ENCODE measurements at regions not wholly inside any gene's neighbourhood (a gene's known extent, or its start where the extent isn't known, plus 50 kb on each side); places are given as distances from the start of the nearest gene placed in this dataset.
"Not testable (repeated sequence)": the region's sequence is repeated elsewhere in the genome, so short reads cannot be mapped to it uniquely, and the experiment has no call there.

GRCh38 chr20:16828666-16829305, 80.6 kb downstream of the OTOR start:
- H3K4me1 Mint-ChIP-seq = no peaks in the 10 kb centered on the region
- Histone ChIP-seq H3K27ac (ENCODE audit: low read length) (no peak overlapping the region), H3K9me3 (no peaks in the 10 kb centered on the region), H3K4me3 (ENCODE audit: control insufficient read depth in 1 of 2, extremely low read depth in 1 of 2, low read length in 1 of 2) (no peak overlapping the region), H3K36me3 (ENCODE audit: control insufficient read depth in 2 of 2, extremely low read depth in 1 of 2, insufficient read depth in 1 of 2, low read length in 1 of 2) (no peaks in the 10 kb centered on the region), H3K27me3 (replicated peaks in 1 of 2; ENCODE audit: control insufficient read depth in 2 of 2, extremely low read depth in 1 of 2, insufficient read depth in 2 of 2, low read length in 1 of 2) (peaks cover 0 to 2% of the 10 kb centered on the region in 2 experiments), H3K4me1 (ENCODE audit: control insufficient read depth in 1 of 2, extremely low read depth in 1 of 2, insufficient read depth in 2 of 2, low read length in 2 of 2) (no peaks in the 10 kb centered on the region)
- H3K27ac Mint-ChIP-seq = no peak overlapping the region
- ChIA-PET CTCF (no interaction called here), POLR2A (no interaction called here)
- H3K9me3 Mint-ChIP-seq = peaks cover 0 to 7% (median 0%) of the 10 kb centered on the region in 3 donors
- ATAC-seq (replicated peaks in 1 of 4) = no peak
- no peak for DNase-seq
- H3K36me3 Mint-ChIP-seq = no peaks in the 10 kb centered on the region
- H3K4me3 Mint-ChIP-seq = no peak overlapping the region
- peaks cover 9 to 11% of the 10 kb centered on the region in 2 donors for H3K27me3 Mint-ChIP-seq
- 68% methylated on average over 3 of the region's 4 CpGs for WGBS (ENCODE audit: insufficient coverage)

GRCh38 chr20:16835690-16836089, 87.5 kb downstream of the OTOR start:
- POLR2A ChIA-PET; H3K9me3 ChIP-seq; H3K4me1 ChIP-seq (ENCODE audit: control insufficient read depth in 1 of 2, extremely low read depth in 1 of 2, insufficient read depth in 2 of 2, low read length in 2 of 2); H3K9me3 Mint-ChIP-seq; H3K27ac Mint-ChIP-seq; H3K27me3 ChIP-seq (replicated peaks in 1 of 2; ENCODE audit: control insufficient read depth in 2 of 2, extremely low read depth in 1 of 2, insufficient read depth in 2 of 2, low read length in 1 of 2); H3K27ac ChIP-seq (ENCODE audit: low read length); H3K4me3 Mint-ChIP-seq; H3K4me3 ChIP-seq (ENCODE audit: control insufficient read depth in 1 of 2, extremely low read depth in 1 of 2, low read length in 1 of 2); H3K36me3 Mint-ChIP-seq; H3K36me3 ChIP-seq (ENCODE audit: control insufficient read depth in 2 of 2, extremely low read depth in 1 of 2, insufficient read depth in 1 of 2, low read length in 1 of 2); ATAC-seq (replicated peaks in 1 of 4); DNase-seq; H3K4me1 Mint-ChIP-seq: not testable (repeated sequence)
- CTCF ChIA-PET = interaction anchor here in 1 of 2 donors (1.1 kb wide), 1 partner anchor 14 kb away, joined by 3 read pairs; no protein-coding TSS in a partner anchor
- peaks cover 10 to 14% of the 10 kb centered on the region in 2 donors for H3K27me3 Mint-ChIP-seq

DNA sequence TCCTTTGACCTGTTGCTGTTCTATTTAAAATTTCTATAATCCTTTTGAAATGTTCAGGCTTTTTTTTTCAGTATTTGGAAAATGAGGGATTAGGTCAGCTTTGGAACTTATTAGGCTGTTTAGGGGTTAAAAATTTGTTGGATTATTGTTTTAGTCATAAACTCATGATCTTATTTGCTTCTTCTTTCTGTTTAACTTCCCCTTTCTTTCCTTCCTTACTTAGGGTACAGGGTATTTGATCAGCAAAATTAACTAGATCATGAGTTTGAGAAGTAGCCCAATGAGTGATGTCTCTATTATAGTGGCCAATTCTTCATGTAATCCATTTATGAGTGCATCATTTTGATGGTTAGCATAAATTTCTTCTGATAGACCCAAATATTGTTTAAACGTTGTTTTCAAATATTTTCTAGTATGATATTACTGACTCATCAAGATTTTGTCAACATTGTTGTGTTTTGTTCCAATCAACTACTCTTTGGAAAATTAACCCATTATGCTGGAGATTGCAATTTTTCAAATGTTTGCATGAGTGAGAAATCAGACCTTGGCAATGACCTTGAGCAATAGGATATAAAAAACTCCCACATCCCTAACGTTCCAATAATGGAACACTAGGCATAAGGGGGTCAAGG, 94.4 kb downstream of the OTOR start:
- no peaks in the 10 kb centered on the region for H3K27me3 ChIP-seq (replicated peaks in 1 of 2; ENCODE audit: control insufficient read depth in 2 of 2, extremely low read depth in 1 of 2, insufficient read depth in 2 of 2, low read length in 1 of 2)
- H3K4me3 ChIP-seq (ENCODE audit: control insufficient read depth in 1 of 2, extremely low read depth in 1 of 2, low read length in 1 of 2) = no peak overlapping the region
- ATAC-seq (replicated peaks in 1 of 4) (no peak), DNase-seq (no peak)
- H3K9me3 ChIP-seq = no peaks in the 10 kb centered on the region
- no peak overlapping the region for H3K27ac ChIP-seq (ENCODE audit: low read length)
- no peaks in the 10 kb centered on the region for H3K36me3 Mint-ChIP-seq
- no peaks in the 10 kb centered on the region for H3K4me1 Mint-ChIP-seq
- ChIA-PET CTCF (no interaction called here), POLR2A (no interaction called here)
- H3K27me3 Mint-ChIP-seq = no peaks in the 10 kb centered on the region
- H3K4me1 ChIP-seq (ENCODE audit: control insufficient read depth in 1 of 2, extremely low read depth in 1 of 2, insufficient read depth in 2 of 2, low read length in 2 of 2) = no peaks in the 10 kb centered on the region
- no peak overlapping the region for H3K27ac Mint-ChIP-seq
- H3K9me3 Mint-ChIP-seq = peaks cover 0 to 3% (median 0%) of the 10 kb centered on the region in 3 donors
- H3K4me3 Mint-ChIP-seq = no peak overlapping the region
- WGBS (ENCODE audit: insufficient coverage) = no CpG with 5 or more reads among the region's 2 CpGs
- H3K36me3 ChIP-seq (ENCODE audit: control insufficient read depth in 2 of 2, extremely low read depth in 1 of 2, insufficient read depth in 1 of 2, low read length in 1 of 2) = no peaks in the 10 kb centered on the region

- no CpG with 5 or more reads among the region's 1 CpG for WGBS (ENCODE audit: insufficient coverage)
- Mint-ChIP-seq H3K27me3 (no peaks in the 10 kb centered on the region), H3K27ac (no peak overlapping the region), H3K36me3 (no peaks in the 10 kb centered on the region), H3K4me1 (no peaks in the 10 kb centered on the region), H3K9me3 (peaks cover 0 to 3% (median 0%) of the 10 kb centered on the region in 3 donors), H3K4me3 (no peak overlapping the region)
- Histone ChIP-seq H3K27ac (ENCODE audit: low read length) (no peak overlapping the region), H3K4me3 (ENCODE audit: control insufficient read depth in 1 of 2, extremely low read depth in 1 of 2, low read length in 1 of 2) (no peak overlapping the region), H3K4me1 (ENCODE audit: control insufficient read depth in 1 of 2, extremely low read depth in 1 of 2, insufficient read depth in 2 of 2, low read length in 2 of 2) (no peaks in the 10 kb centered on the region), H3K36me3 (ENCODE audit: control insufficient read depth in 2 of 2, extremely low read depth in 1 of 2, insufficient read depth in 1 of 2, low read length in 1 of 2) (no peaks in the 10 kb centered on the region), H3K27me3 (replicated peaks in 1 of 2; ENCODE audit: control insufficient read depth in 2 of 2, extremely low read depth in 1 of 2, insufficient read depth in 2 of 2, low read length in 1 of 2) (no peaks in the 10 kb centered on the region), H3K9me3 (no peaks in the 10 kb centered on the region)
- no peak for ATAC-seq (replicated peaks in 1 of 4)
- POLR2A ChIA-PET = no interaction called here
- CTCF ChIA-PET = no interaction called here
- no peak for DNase-seq
Observed at GRCh38 chr20:16844406-16844805, 96.2 kb downstream of the OTOR start.

GRCh38 chr20:16846006-16846405, 97.8 kb downstream of the OTOR start:
- Mint-ChIP-seq H3K9me3 (peaks cover 0 to 3% (median 0%) of the 10 kb centered on the region in 3 donors), H3K4me1 (no peaks in the 10 kb centered on the region), H3K27ac (no peak overlapping the region), H3K4me3 (no peak overlapping the region), H3K27me3 (no peaks in the 10 kb centered on the region), H3K36me3 (no peaks in the 10 kb centered on the region)
- no peak for ATAC-seq (replicated peaks in 1 of 4)
- DNase-seq = no peak
- no peaks in the 10 kb centered on the region for H3K27me3 ChIP-seq (replicated peaks in 1 of 2; ENCODE audit: control insufficient read depth in 2 of 2, extremely low read depth in 1 of 2, insufficient read depth in 2 of 2, low read length in 1 of 2)
- H3K36me3 ChIP-seq (ENCODE audit: control insufficient read depth in 2 of 2, extremely low read depth in 1 of 2, insufficient read depth in 1 of 2, low read length in 1 of 2) = no peaks in the 10 kb centered on the region
- ChIA-PET CTCF (interaction anchor here in 1 of 2 donors (0.6 kb wide), 1 partner anchor 1180 kb away, joined by 3 read pairs; no protein-coding TSS in a partner anchor), POLR2A (no interaction called here)
- no peaks in the 10 kb centered on the region for H3K9me3 ChIP-seq
- H3K4me1 ChIP-seq (ENCODE audit: control insufficient read depth in 1 of 2, extremely low read depth in 1 of 2, insufficient read depth in 2 of 2, low read length in 2 of 2) = no peaks in the 10 kb centered on the region
- H3K4me3 ChIP-seq (ENCODE audit: control insufficient read depth in 1 of 2, extremely low read depth in 1 of 2, low read length in 1 of 2) = no peak overlapping the region
- WGBS (ENCODE audit: insufficient coverage) = no CpG with 5 or more reads among the region's 1 CpG
- H3K27ac ChIP-seq (ENCODE audit: low read length) = no peak overlapping the region

GRCh38 chr20:16848061-16848460, 99.9 kb downstream of the OTOR start:
- Histone ChIP-seq H3K4me3 (ENCODE audit: control insufficient read depth in 1 of 2, extremely low read depth in 1 of 2, low read length in 1 of 2) (no peak overlapping the region), H3K4me1 (ENCODE audit: control insufficient read depth in 1 of 2, extremely low read depth in 1 of 2, insufficient read depth in 2 of 2, low read length in 2 of 2) (no peaks in the 10 kb centered on the region), H3K27me3 (replicated peaks in 1 of 2; ENCODE audit: control insufficient read depth in 2 of 2, extremely low read depth in 1 of 2, insufficient read depth in 2 of 2, low read length in 1 of 2) (no peaks in the 10 kb centered on the region), H3K27ac (ENCODE audit: low read length) (no peak overlapping the region), H3K36me3 (ENCODE audit: control insufficient read depth in 2 of 2, extremely low read depth in 1 of 2, insufficient read depth in 1 of 2, low read length in 1 of 2) (no peaks in the 10 kb centered on the region), H3K9me3 (no peaks in the 10 kb centered on the region)
- Mint-ChIP-seq H3K27ac (no peak overlapping the region), H3K27me3 (peaks cover 0 to 2% of the 10 kb centered on the region in 2 donors), H3K4me3 (no peak overlapping the region), H3K4me1 (no peaks in the 10 kb centered on the region), H3K9me3 (peaks cover 0 to 9% (median 5%) of the 10 kb centered on the region in 3 donors), H3K36me3 (no peaks in the 10 kb centered on the region)
- ATAC-seq (replicated peaks in 1 of 4) (no peak), DNase-seq (no peak)
- CTCF ChIA-PET = no interaction called here
- POLR2A ChIA-PET = no interaction called here

Data from T-cell (primary cell).